HG02981 (cell line): ENCODE measurements at regions not wholly inside any gene's neighbourhood (a gene's known extent, or its start where the extent isn't known, plus 50 kb on each side); places are given as distances from the start of the nearest gene placed in this dataset.
A peak's percentile ranks its signal among the peaks of the same experiment; 100 is the strongest.

Experiments
- ATAC-seq: cut with Tn5 transposase; IDR thresholded peaks from one replicate; pipeline ENCODE4 v1.9.1; 2021; ENCODE audit warnings: mild to moderate bottlenecking, moderate library complexity; ENCODE audit not compliant: unreplicated experiment

- no peak for ATAC-seq
These were observed 142.5 kb upstream of the PJA1 start for GRCh38 chrX:69307756-69308155.

DNA sequence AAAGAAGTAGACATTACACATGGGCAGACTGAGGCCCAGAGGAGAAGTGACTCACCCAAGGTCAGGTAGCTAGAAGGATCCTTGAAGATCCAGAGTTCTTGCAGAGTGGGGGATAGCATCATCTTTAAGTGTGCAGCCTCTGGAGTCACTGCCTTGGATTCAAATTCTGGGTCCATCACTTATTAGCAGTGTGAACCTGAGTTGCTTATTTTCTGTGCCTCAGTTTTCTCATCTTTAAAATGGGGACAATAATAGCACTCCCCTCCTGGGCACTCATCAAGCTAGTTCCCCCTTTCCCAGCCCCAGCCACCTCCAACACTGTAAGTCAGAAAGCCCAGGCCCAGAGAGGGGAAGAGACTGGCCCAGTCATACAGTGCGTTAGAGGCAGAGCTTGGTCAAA is 141.8 kb upstream of the PJA1 start:
- no peak for ATAC-seq

DNA sequence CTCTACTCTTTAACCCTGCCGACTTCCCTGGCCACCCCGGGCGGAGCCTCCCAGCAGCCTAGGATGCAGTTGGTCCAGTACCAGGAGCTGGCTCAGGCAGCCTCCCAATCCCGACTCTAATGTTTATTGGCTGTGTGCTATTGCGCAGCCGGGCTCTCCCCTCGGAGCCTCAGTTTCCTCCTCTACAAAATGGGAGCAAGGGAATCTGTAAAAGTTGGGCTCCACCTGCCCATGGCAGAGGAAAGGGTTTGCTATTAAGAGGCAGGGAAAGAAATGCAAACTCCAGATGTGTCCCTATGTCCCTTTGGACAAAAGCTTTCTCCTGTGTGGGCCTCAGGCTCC is 140.8 kb upstream of the PJA1 start:
- ATAC-seq, result no peak

GRCh38 chrX:69305333-69306062 is 140.2 kb upstream of the PJA1 start:
- no peak for ATAC-seq

DNA sequence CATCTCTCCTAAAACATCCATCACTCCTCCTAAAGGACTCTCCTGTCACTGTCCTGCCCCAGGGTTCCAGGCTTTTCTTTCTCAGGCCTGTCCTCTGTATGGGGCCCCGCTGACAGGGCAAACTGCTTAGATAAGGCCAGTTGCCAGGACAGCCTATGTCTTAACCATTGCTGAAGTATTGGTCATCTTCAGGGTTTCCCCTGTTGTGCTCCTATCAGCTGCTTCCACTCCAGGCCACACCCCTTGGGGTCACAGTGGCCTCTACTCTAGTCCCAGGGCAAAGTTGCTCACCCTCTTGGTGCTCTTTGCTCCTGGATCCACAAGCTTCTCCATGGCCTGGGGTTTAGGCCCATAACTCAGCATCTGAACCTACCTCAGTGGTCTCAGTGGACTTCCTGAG is 138.0 kb upstream of the PJA1 start:
- ATAC-seq, result no peak

DNA sequence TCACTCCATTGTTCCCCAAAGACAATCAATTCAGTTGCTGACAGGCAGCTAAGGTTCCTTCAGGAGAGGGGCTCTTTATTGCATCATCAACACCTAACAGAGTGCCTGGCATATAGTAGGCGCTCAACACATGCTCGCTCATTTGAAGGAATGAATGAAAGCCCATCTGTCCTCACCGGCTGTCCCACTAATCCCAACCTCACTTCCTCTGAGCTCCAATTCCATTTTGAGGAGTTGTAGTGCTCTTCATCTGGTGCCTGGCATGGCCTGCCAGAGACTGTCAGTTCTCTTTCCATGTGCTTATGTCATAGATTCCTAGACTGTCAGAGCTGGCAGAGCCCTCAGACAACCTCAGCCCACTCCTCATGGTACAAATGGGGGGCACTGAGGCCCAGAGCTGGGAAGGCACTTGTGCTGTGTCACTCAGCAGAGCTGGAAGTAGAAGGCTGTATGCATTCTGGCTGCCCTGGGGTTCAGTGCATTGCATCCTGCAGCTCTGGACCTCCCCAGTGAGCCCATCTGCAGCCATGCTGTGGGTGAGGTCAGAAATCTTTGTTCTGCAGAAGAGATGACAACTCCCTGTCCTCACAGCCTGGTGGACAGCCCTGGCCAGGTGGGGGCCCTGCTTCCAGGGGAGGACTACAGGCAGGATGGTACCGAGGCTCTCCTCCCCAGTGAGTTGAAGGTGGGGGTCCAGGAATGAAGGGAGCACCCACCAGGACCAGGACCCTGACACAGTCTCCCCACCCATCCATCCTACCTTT is 134.9 kb upstream of the PJA1 start:
- no peak for ATAC-seq

DNA sequence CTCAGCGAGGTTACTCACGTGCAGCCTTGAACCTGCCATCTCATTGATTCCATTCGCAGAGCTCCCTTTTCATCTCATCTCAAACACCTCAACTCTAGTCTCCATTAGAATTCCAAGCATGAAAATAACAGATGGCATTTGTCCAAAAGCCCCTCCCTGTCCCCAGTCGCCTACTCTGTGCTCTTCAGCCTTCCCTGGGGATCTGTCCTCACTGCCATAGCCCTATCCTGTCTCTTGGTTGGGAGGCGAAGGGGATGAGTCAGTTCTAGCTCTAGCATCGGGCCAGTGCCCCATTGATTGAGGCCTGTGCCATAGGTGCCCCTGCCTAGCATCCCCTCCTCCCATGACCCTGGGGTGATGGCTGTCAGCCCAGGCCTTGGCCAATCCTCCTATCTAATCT is 134.0 kb upstream of the PJA1 start:
- ATAC-seq, result no peak

DNA sequence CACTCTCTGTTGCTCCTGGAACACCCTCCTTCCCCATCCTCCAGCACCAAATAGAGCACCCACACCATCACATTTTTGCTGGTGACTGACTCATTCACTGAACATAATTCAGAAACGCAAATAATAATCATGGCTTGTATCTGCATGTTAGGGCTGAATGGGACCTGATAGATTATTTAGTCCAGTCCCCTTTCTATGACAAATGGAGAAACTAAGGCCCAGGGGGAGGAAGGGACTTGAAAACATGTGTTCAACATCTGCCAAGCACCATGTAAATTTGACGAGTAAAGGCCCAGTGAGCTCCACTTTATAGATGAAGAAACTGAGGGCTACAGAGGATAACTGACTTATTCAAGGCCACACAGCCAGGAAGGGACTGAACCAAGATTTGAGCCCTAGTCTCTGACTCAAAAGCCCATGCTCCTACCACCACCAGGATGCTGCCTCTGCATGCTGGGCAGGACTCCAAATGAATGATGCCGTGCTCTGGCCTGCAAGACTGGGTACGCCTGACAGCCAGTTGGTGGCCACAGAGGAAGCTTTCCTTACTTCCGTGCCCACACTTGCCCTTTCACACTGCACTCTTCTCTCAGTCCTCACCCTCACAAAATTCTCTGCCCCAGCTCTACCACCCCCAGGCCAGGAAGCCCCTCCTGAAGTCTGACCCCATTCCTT is 133.3 kb upstream of the PJA1 start:
- ATAC-seq, result no peak

DNA sequence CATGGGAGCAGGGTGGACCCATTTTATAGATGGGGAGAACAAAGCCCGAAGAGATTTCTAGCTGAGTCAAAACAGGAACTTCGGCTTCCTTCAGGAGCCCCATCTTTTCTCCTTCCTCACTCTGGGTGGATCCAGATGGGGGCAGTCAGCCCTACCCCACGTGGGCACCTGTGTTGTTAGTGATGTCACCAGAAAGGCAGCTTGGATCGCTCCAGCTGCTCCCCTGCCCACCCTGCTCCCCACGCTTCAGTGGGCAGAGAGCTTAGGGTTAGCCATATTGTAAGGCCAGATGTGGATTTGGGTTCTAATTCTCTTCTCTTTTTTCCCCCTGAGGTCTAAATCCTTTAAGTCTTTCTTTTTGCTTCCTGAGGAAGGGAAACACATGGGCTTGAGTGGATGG is 132.3 kb upstream of the PJA1 start:
- no peak for ATAC-seq

DNA sequence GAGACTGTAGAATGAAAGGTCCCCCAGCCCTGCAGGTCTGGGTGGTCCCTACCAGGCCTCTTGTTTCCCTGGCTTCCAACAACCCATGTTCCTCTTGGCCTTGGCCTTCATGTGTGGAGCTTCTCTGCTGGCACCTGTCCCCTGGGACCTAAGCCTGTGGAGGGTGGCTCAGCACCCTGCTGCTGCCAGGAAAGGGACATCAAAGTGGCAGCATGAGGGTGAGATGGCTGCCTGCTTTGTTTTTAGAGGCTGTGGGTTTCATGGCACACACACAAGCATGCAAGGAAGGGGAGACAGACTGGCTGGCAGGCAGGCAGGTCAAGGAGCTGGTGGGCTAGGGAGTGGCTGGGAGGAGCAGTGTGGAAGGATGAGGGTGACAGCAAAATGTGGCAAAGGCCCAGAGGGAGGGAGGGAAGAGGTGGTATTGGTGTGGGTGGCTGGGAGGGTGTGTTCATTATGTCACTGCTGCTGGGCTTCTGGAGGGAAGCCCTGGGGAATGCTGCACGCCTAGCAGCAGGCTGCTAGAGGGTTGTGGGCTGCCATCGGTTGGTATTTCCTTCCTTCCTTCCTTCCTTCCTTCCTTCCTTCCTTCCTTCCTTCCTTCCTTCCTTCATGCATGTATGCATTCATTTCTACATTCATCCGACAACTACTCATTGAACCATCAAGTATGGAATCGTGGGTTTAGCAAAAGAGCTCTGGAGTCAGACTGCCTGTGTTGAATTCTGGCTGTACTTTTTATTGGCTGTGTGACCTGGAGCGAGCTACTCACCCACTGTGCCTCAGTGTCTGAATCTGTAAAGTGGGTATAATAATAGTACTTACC is 128.7 kb upstream of the PJA1 start:
- no peak for ATAC-seq

GRCh38 chrX:69291116-69291515 is 125.9 kb upstream of the PJA1 start:
- no peak for ATAC-seq

DNA sequence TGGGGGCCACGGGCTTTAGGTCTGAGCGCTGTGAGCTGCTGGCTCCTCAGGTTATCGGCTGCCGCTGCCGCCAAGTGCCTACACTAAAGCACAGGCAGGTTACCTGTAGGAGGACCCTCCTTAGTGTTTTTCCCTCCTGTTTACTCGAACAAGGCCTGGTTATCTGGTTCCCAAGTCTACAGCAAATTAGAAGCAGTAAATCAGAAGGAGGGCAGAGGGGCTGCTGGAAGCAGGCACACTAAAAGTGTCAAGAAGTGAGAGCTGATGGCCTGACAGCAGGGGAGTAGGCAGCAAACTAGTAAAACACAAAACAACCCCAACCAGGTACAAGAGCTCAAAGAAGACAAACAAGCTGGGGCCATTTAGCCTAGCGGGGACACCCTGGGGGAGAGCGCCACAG is 125.0 kb upstream of the PJA1 start:
- ATAC-seq, result no peak

DNA sequence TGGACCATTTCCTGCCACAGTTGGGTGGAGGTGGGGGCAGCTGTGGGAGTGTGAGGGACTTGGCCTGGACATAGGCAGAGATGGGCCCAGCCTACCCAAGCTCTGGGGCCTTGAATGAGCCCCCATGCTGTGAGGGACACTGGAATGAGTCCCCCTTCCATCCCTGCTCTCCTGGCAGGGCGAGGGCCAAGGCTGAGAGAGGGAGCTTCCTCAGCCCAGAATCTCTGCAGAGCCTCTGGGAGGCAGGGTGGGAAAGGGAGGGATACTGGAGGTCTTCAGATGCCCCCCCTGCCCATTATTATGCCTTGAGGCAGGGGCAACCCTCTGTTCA is 124.5 kb upstream of the PJA1 start:
- no peak for ATAC-seq

DNA sequence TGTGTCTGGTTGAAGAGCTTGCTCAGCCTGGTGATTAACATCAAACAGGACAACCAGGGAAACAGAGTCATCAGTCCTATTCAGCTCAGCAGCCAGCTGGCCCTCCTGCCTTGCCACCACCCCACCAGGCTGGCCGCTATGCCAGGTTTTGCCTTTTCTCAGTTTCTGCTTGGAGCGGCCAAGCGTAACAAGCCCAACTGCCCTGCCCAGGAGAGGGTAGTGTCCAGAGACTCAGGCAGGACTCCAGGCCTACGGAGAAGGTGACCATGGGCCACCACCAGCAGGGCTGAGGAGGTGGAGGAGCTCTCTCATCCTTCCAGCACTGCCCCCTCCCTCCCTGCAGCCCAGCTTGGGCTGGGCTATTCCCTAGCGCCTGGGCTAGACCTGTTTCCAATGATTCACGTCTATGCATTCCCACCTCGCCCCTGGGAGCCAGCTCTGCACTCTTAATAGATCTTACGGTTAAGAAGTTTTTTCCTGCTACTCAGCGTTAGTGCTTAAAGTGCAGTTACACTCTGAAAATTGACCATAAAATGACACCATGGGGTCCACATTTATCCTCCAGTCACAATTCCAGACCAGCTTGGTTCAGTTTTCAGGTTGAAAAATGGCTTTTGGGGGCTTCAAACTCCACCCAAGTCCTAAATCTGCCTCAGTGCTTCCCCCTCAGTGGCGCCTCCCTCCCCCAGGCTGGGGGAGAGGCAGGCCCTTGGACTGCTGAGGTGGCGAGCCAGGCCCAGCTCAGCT is 124.0 kb upstream of the PJA1 start:
- no peak for ATAC-seq

DNA sequence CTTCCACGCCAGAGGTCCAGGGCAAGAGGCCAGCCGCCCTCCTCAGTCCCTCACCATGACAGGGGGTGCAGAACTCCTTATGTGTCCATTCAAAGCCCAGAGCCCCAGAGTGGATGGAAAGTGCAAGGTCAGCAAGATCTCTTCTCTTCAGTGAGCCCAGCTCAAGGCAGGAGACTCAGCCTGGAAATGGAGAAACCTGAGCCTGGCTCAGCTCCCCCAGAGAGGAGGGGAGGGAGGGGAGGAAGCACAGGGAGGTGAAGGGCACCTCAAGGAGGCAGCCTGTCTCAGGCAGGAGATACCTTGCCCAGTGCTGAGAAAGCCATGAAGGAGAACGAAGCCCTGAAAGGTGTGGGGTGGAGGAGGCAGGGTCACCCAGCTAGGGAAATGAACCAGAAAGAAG is 121.8 kb upstream of the PJA1 start:
- no peak for ATAC-seq

DNA sequence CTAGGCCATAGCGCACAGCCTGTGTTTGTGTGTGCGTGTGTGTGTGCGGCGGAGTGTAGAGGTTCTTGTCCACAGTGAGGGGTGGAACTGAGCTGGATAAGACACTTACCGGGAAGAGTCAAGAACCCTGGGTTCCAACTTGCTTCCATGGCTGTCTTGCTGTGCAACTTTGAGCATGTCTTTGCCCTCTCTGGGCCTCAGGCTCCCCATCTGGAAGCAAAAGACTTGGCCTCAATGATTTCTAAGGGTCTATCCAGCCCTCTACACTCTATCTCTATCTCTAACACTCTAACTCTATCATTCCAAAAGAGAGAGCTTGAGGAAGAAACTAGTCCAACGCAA is 121.3 kb upstream of the PJA1 start:
- no peak for ATAC-seq

GRCh38 chrX:69285881-69286564 is 120.8 kb upstream of the PJA1 start:
- ATAC-seq, result peak; percentile 67

DNA sequence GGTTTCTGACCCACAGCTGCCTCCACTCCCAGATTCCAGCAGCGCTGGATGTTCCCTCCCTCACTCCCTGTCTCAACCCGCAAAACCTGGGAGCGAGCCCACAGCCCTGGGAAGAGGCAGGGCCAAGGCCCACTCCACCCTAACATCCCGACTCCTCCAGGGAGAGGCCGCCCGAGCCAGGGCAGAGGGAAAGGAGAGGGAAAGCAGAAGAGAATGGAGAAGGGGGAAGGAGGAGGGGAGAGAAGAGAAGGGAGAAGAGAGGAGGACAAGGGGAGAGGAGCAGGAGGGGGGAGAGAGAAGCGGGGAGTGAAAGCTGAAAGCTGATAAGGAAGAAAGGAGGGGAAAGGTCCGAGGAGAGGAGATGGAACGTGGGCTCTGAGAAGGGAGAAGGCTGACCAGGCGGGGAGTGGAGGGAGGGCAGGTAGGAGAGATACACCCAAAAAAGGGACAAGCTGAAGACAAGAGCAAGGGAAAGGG is 120.2 kb upstream of the PJA1 start:
- no peak for ATAC-seq

- ATAC-seq, result no peak
These were observed 119.2 kb upstream of the PJA1 start for GRCh38 chrX:69284491-69284890.
